AG04450 (cell line): ENCODE measurements at regions not wholly inside any gene's neighbourhood (a gene's known extent, or its start where the extent isn't known, plus 50 kb on each side); places are given as distances from the start of the nearest gene placed in this dataset.
"Not testable (repeated sequence)": the region's sequence is repeated elsewhere in the genome, so short reads cannot be mapped to it uniquely, and the experiment has no call there.

Experiments used
- CTCF ChIA-PET: fragments of 300-600, 350-600 bp; formaldehyde crosslinking; extraction: SDS; loops from one replicate; lab custom pipeline; 2022; ENCODE audit warnings: antibody characterized with exemption, inconsistent platforms; lab: Charles Lee
- POLR2A ChIA-PET: fragments of 350-600 bp; formaldehyde crosslinking; extraction: SDS; loops from one replicate; lab custom pipeline; 2021; ENCODE audit warnings: antibody characterized with exemption, inconsistent platforms; lab: Yijun Ruan, JAX
- DNase-seq: peaks from one replicate; pipeline ENCODE4 v3.0.0-alpha.2; 2011; ENCODE audit warnings: low read depth, low spot score
- H3K27ac ChIP-seq: one replicate; pipeline ENCODE4 v1.5.1; 2012; ENCODE audit warnings: low read depth, low read length, control low read depth
- H3K27me3 ChIP-seq: one replicate; pipeline ENCODE4 v1.6.0; 2012; ENCODE audit warnings: low read length; ENCODE audit not compliant: control insufficient read depth, insufficient read depth
- H3K4me3 ChIP-seq: 2 replicates; pipeline ENCODE4 v1.5.1; 2011; ENCODE audit warnings: mild to moderate bottlenecking, low read depth, low read length, control low read depth
- H3K9me3 ChIP-seq: 2 replicates; pipeline ENCODE4 v1.5.1; 2012; ENCODE audit warnings: low read length; ENCODE audit not compliant: control insufficient read depth, insufficient read depth
- TF ChIP-seq, protein P1 (sequence below): IDR thresholded peaks from 2 replicates; pipeline ENCODE4 v1.5.1; 2011; ENCODE audit warnings: low read depth, low read length, control low read depth, inconsistent platforms

DNA sequence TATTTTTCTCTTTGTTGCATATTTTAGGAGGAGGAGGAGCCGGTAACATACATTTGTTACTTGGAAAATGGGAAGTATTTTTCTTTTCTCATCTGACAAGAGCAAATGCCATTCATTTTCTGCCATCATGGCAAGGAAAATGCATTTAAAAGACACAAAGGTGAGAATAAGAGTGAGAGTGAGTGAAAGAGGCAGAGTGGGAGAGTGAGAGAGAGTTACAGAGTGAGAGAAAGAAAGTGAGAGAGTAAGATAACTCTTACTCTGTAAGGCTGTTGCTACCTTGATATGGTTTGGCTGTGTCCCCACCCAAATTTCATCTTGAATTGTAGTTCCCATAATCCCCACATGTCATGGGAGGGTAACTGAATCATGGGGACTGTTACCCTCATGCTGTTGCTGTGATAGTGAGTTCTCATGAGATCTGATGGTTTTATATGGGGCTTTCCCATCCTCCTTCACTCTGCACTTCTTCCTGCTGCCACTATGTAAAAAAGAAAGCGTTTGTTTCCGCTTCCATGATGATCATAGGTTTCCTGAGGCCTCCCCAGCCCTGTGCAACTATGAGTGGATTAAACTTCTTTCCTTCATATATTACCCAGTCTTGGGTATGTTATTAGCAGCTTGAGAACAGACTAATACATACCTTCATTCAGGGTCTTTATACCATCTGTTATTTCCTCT, 64.2 kb downstream of the ASCL1 start:
- Histone ChIP-seq H3K27ac (no peak overlapping the region), H3K9me3 (no peaks in the 10 kb centered on the region; the same call in none of the 2 replicates), H3K27me3 (no peaks in the 10 kb centered on the region), H3K4me3 (no peak overlapping the region)
- CTCF ChIA-PET, result no interaction called here
- no peak for DNase-seq
- TF ChIP-seq, protein P1, sequence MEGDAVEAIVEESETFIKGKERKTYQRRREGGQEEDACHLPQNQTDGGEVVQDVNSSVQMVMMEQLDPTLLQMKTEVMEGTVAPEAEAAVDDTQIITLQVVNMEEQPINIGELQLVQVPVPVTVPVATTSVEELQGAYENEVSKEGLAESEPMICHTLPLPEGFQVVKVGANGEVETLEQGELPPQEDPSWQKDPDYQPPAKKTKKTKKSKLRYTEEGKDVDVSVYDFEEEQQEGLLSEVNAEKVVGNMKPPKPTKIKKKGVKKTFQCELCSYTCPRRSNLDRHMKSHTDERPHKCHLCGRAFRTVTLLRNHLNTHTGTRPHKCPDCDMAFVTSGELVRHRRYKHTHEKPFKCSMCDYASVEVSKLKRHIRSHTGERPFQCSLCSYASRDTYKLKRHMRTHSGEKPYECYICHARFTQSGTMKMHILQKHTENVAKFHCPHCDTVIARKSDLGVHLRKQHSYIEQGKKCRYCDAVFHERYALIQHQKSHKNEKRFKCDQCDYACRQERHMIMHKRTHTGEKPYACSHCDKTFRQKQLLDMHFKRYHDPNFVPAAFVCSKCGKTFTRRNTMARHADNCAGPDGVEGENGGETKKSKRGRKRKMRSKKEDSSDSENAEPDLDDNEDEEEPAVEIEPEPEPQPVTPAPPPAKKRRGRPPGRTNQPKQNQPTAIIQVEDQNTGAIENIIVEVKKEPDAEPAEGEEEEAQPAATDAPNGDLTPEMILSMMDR, result no peak
- POLR2A ChIA-PET, result no interaction called here

- TF ChIP-seq, protein P1, result no peak
- CTCF ChIA-PET, result no interaction called here
Observed at GRCh38 chr12:103024650-103025049, 67.2 kb downstream of the ASCL1 start.

DNA sequence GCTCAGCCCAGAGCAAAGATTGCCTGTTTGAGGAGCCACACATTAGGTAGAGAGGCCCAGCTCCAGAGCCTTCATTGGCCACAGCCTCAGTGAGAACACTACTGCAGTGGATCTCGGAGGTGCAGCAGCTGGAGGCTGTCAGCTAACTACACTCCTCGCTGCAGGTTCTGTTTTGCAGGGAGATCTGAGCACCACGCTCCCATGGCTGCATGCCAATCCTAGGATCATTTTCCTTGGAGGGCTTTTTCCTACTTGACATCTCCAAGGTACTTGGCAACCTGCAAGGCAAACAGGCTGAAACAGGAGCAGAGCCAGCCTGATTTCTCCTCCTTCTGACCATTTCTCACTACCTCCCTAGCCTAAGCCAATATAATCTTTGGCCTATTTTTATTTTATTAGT, 69.2 kb downstream of the ASCL1 start:
- H3K27me3 ChIP-seq, DNase-seq, POLR2A ChIA-PET, H3K4me3 ChIP-seq, H3K9me3 ChIP-seq, H3K27ac ChIP-seq, CTCF ChIA-PET: not testable (repeated sequence)

More at GRCh38 chr12:103024650-103025049, 67.2 kb downstream of the ASCL1 start:
- POLR2A ChIA-PET, result no interaction called here
- Histone ChIP-seq H3K4me3 (no peak overlapping the region), H3K9me3 (no peaks in the 10 kb centered on the region; the same call in 1 of the 2 replicates), H3K27ac (no peak overlapping the region), H3K27me3 (no peaks in the 10 kb centered on the region)
- DNase-seq, result no peak

DNA sequence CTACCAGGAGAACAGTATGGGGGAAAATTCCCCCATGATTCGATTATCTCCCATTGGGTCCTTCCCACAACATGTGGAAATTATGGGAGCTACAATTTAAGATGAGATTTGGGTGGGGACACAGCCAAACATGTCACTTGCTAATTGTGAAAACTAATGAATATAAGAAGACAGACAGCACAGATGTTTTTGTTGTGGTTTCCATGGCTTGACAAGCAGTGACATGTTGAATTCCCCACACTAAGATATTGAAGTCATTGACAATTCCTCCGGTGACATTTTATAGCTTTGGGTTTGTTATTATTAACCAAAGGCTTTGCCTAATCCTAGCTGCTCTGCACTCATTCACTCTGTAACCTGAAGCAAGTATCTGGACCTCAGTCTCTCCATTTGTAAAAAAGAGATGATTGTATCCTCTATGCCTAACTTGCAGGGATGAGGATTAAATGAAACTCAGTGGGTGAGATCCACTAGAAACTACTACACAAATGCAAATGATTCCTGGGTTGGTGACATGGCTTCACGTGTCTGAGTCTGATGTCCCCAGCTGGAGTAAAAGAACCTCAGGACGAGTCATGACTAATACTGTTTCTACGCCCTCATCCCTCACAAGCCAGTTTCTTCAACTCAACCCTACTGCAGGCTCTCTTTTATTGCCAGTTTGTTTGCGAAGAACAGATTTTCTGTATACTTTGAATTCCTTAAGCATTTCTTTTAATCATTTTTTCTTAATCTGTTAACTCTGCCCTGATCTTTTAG, 71.6 kb downstream of the ASCL1 start:
- DNase-seq, result no peak
- CTCF ChIA-PET, result no interaction called here
- Histone ChIP-seq H3K4me3 (no peak overlapping the region), H3K27ac (no peak overlapping the region), H3K27me3 (no peaks in the 10 kb centered on the region), H3K9me3 (peaks cover 2% of the 10 kb centered on the region; the same call in 1 of the 2 replicates)
- TF ChIP-seq, protein P1, result no peak
- POLR2A ChIA-PET, result no interaction called here

- POLR2A ChIA-PET, result no interaction called here
- DNase-seq, result no peak
- H3K27ac ChIP-seq, result no peak overlapping the region
- CTCF ChIA-PET, result no interaction called here
- H3K9me3 ChIP-seq, result peaks cover 15% of the 10 kb centered on the region
- TF ChIP-seq, protein P1, result no peak
- no peaks in the 10 kb centered on the region for H3K27me3 ChIP-seq
- no peak overlapping the region for H3K4me3 ChIP-seq
Observed at GRCh38 chr12:103036581-103037214, 79.2 kb downstream of the ASCL1 start.
